NCI-H460 (cell line): ENCODE measurements at regions not wholly inside any gene's neighbourhood (a gene's known extent, or its start where the extent isn't known, plus 50 kb on each side); places are given as distances from the start of the nearest gene placed in this dataset.

Experiments used
- DNase-seq: peaks from one replicate; pipeline ENCODE4 v3.0.0-alpha.2; 2016; ENCODE audit warnings: low read depth; ENCODE audit errors: extremely low read depth

GRCh38 chr15:46764851-46765250 is 952.5 kb upstream of the SEMA6D start:
- no peak for DNase-seq

- DNase-seq = no peak
Observed at GRCh38 chr15:46766021-46766420, 951.3 kb upstream of the SEMA6D start.

- no peak for DNase-seq
Observed at GRCh38 chr15:46768287-46768686, 949.0 kb upstream of the SEMA6D start.

- no peak for DNase-seq
Observed at GRCh38 chr15:46773016-46773415, 944.3 kb upstream of the SEMA6D start.

- no peak for DNase-seq
Observed at GRCh38 chr15:46778876-46779275, 938.4 kb upstream of the SEMA6D start.

GRCh38 chr15:46786590-46787285 is 930.6 kb upstream of the SEMA6D start:
- DNase-seq = no peak

- no peak for DNase-seq
Observed at GRCh38 chr15:46795685-46796084, 921.6 kb upstream of the SEMA6D start.

GRCh38 chr15:46808834-46809233 is 908.5 kb upstream of the SEMA6D start:
- DNase-seq = no peak

- no peak for DNase-seq
Observed at GRCh38 chr15:46815240-46815639, 902.1 kb upstream of the SEMA6D start.

- no peak for DNase-seq
Observed at GRCh38 chr15:46815765-46816164, 901.5 kb upstream of the SEMA6D start.

- DNase-seq = peak; percentile 14
Observed at GRCh38 chr15:46848704-46849103, 868.6 kb upstream of the SEMA6D start.

GRCh38 chr15:46853600-46853999 is 863.7 kb upstream of the SEMA6D start:
- DNase-seq = no peak

- DNase-seq = no peak
Observed at GRCh38 chr15:46854564-46854963, 862.7 kb upstream of the SEMA6D start.

GRCh38 chr15:46855388-46855787 is 861.9 kb upstream of the SEMA6D start:
- DNase-seq = no peak

GRCh38 chr15:46856839-46857502 is 860.3 kb upstream of the SEMA6D start:
- no peak for DNase-seq

- DNase-seq = no peak
Observed at GRCh38 chr15:46858150-46858549, 859.2 kb upstream of the SEMA6D start.

- no peak for DNase-seq
Observed at GRCh38 chr15:46861796-46862195, 855.5 kb upstream of the SEMA6D start.

GRCh38 chr15:46865155-46865554 is 852.1 kb upstream of the SEMA6D start:
- no peak for DNase-seq

- no peak for DNase-seq
Observed at GRCh38 chr15:46872286-46872980, 844.9 kb upstream of the SEMA6D start.

- DNase-seq = no peak
Observed at GRCh38 chr15:46872981-46873330, 844.3 kb upstream of the SEMA6D start.

- no peak for DNase-seq
Observed at GRCh38 chr15:46879032-46879770, 838.1 kb upstream of the SEMA6D start.
